A673 (cell line): ENCODE measurements at regions not wholly inside any gene's neighbourhood (a gene's known extent, or its start where the extent isn't known, plus 50 kb on each side); places are given as distances from the start of the nearest gene placed in this dataset.

Experiments used
- CTCF ChIP-seq: fragments of 300-800, 200-600 bp; sonication (generic); conservative IDR thresholded peaks from 2 replicates; pipeline ENCODE4 v1.5.1; 2017; ENCODE audit warnings: low read depth, mild to moderate bottlenecking, antibody characterized with exemption, low read length, moderate library complexity, mixed read lengths
- EZH2 ChIP-seq: fragments of 200-600 bp; sonication (generic); IDR thresholded peaks from 2 replicates; pipeline ENCODE4 v1.6.1; 2017; ENCODE audit warnings: borderline replicate concordance, low read depth, mild to moderate bottlenecking, mixed read lengths, antibody characterized with exemption, low read length; ENCODE audit not compliant: poor library complexity, severe bottlenecking

DNA sequence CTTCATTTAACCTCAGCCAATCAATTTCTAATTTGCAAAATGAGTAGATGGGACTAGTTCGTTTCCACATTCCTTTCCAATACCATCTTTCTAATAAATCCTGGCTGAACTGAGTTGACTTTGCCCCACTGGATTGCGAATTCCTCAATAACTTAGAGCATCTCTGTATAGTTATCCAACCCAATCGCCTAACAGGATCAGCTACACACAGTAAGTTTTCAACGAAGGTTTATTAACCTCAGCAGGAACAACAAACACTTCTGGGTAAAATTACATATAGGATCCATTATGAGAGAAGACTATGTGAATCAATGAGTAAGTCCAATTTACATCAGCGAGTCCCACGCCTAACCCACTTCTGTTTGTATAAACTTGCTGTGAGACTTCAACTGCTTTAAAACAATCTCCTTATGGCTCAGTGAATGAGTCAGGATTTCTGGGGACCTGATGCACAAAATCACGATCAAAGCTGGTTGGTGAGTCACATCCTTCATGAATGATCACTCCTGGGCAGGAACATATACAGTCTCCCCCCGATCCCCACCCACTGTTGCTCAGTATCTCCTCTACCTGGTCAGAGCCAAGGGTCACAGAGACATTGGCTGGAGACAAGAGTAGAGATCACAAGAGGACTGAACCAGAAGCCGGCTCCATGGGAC is 142.8 kb downstream of the EDEM1 start:
- TF ChIP-seq CTCF: no peak
- TF ChIP-seq EZH2: no peak
